Astrocyte (in vitro differentiated cells and primary cell): ENCODE measurements at regions not wholly inside any gene's neighbourhood (a gene's known extent, or its start where the extent isn't known, plus 50 kb on each side); places are given as distances from the start of the nearest gene placed in this dataset.
A peak's percentile ranks its signal among the peaks of the same experiment; 100 is the strongest.

Source experiments
- DNase-seq: peaks from one replicate; pipeline ENCODE4 v3.0.0-alpha.2; 2010; ENCODE audit warnings: low read depth
- FAIRE-seq: peaks from 2 replicates; lab custom pipeline; 2011; peaks lifted over from hg19 to GRCh38; lab: Jason Lieb, UNC
- H2AFZ ChIP-seq: 2 replicates; pipeline ENCODE4 v1.6.0; 2012; ENCODE audit warnings: low read depth, low read length, inconsistent platforms
- H3K27ac ChIP-seq: 2 replicates; pipeline ENCODE4 v1.5.1; 2011; ENCODE audit warnings: low read depth, low read length, inconsistent platforms
- H3K27me3 ChIP-seq: 2 replicates; pipeline ENCODE4 v1.6.0; 2011; ENCODE audit warnings: low read length, inconsistent platforms; ENCODE audit not compliant: insufficient read depth
- H3K36me3 ChIP-seq: 2 replicates; pipeline ENCODE4 v1.5.1; 2011; ENCODE audit warnings: low read length, inconsistent platforms; ENCODE audit not compliant: insufficient read depth
- H3K4me1 ChIP-seq: 2 replicates; pipeline ENCODE4 v1.5.1; 2011; ENCODE audit warnings: low read length, inconsistent platforms; ENCODE audit not compliant: insufficient read depth
- H3K4me2 ChIP-seq: 2 replicates; pipeline ENCODE4 v1.6.0; 2012; ENCODE audit warnings: low read length, inconsistent platforms
- H3K4me3 ChIP-seq: 2 replicates; pipeline ENCODE4 v1.5.1; 2011; ENCODE audit warnings: low read depth, mild to moderate bottlenecking, low read length, inconsistent platforms; ENCODE audit not compliant: insufficient read depth
- H3K79me2 ChIP-seq: 2 replicates; pipeline ENCODE4 v1.6.0; 2012; ENCODE audit warnings: mild to moderate bottlenecking, low read length, inconsistent platforms; ENCODE audit not compliant: insufficient read depth
- H3K9ac ChIP-seq: 2 replicates; pipeline ENCODE4 v1.6.0; 2012; ENCODE audit warnings: mild to moderate bottlenecking, low read length, inconsistent platforms
- H3K9me3 ChIP-seq: 2 replicates; pipeline ENCODE4 v1.5.1; 2012; ENCODE audit warnings: low read depth, mild to moderate bottlenecking, low read length, inconsistent platforms; ENCODE audit not compliant: insufficient read depth
- H4K20me1 ChIP-seq: 2 replicates; pipeline ENCODE4 v1.6.0; 2012; ENCODE audit warnings: low read length, inconsistent platforms; ENCODE audit not compliant: insufficient read depth
- H3K27ac Mint-ChIP-seq: one replicate; pipeline ENCODE4 v1.8.0; 2021; ENCODE audit warnings: mild to moderate bottlenecking, mixed read lengths; ENCODE audit not compliant: unreplicated experiment
- H3K27me3 Mint-ChIP-seq: one replicate; pipeline ENCODE4 v1.8.0; 2021; ENCODE audit warnings: low read depth, mixed read lengths; ENCODE audit not compliant: unreplicated experiment
- H3K36me3 Mint-ChIP-seq: one replicate; pipeline ENCODE4 v1.8.0; 2021; ENCODE audit warnings: low read depth, mixed read lengths; ENCODE audit not compliant: unreplicated experiment
- H3K4me1 Mint-ChIP-seq: one replicate; pipeline ENCODE4 v1.8.0; 2021; ENCODE audit warnings: low read depth, mixed read lengths; ENCODE audit not compliant: unreplicated experiment
- H3K4me3 Mint-ChIP-seq: one replicate; pipeline ENCODE4 v1.8.0; 2021; ENCODE audit warnings: mild to moderate bottlenecking, moderate library complexity, mixed read lengths; ENCODE audit not compliant: unreplicated experiment
- H3K9me3 Mint-ChIP-seq: one replicate; pipeline ENCODE4 v1.8.0; 2021; ENCODE audit warnings: mild to moderate bottlenecking, mixed read lengths; ENCODE audit not compliant: unreplicated experiment
- CTCF ChIP-seq: IDR thresholded peaks from 2 replicates; pipeline ENCODE4 v1.5.1; 2011; ENCODE audit warnings: low read depth, mild to moderate bottlenecking, inconsistent platforms, low read length, moderate library complexity; ENCODE audit not compliant: insufficient read depth
- EZH2 ChIP-seq: IDR thresholded peaks from 2 replicates; pipeline ENCODE4 v1.6.1; 2012; ENCODE audit warnings: mild to moderate bottlenecking, low read length, inconsistent platforms; ENCODE audit not compliant: insufficient read depth

DNA sequence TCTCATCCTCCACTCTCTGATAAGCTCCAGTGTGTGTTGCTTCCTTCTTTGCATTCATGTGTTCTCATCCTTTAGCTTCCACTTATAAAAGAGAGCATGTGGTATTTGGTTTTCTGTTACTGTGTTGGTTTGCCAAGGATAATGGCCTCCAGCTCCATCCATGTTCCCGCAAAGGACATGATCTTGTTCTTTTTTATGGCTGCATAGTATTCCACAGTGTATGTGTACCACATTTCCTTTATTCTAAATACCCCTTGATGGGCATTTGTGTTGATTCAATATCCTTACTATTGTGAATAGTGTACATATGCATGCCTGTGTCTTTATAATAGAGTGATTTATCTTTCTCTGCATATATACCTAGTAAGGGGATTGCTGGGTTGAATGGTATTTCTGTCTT is 155.1 kb downstream of the DCK start:
- H4K20me1 ChIP-seq: no peaks in the 10 kb centered on the region
- H3K4me1 ChIP-seq: no peaks in the 10 kb centered on the region
- no peak overlapping the region for H3K4me2 ChIP-seq
- peaks cover 2% of the 10 kb centered on the region for H3K9me3 Mint-ChIP-seq
- FAIRE-seq: no peak
- no peaks in the 10 kb centered on the region for H3K36me3 ChIP-seq
- no peaks in the 10 kb centered on the region for H3K27me3 ChIP-seq
- no peaks in the 10 kb centered on the region for H3K79me2 ChIP-seq
- no peaks in the 10 kb centered on the region for H3K4me1 Mint-ChIP-seq
- H3K9me3 ChIP-seq: no peaks in the 10 kb centered on the region
- H3K27ac ChIP-seq: no peak overlapping the region
- TF ChIP-seq CTCF (no peak), EZH2 (no peak)
- no peak overlapping the region for H2AFZ ChIP-seq
- no peak for DNase-seq
- H3K36me3 Mint-ChIP-seq: no peaks in the 10 kb centered on the region
- H3K27ac Mint-ChIP-seq: no peak overlapping the region
- no peak overlapping the region for H3K4me3 Mint-ChIP-seq
- no peak overlapping the region for H3K4me3 ChIP-seq
- H3K27me3 Mint-ChIP-seq: peaks cover 5% of the 10 kb centered on the region
- H3K9ac ChIP-seq: no peak overlapping the region

GRCh38 chr4:71151054-71151453 is 157.6 kb downstream of the DCK start:
- H3K27me3 Mint-ChIP-seq: peaks cover 2% of the 10 kb centered on the region
- H3K4me3 Mint-ChIP-seq: no peak overlapping the region
- no peaks in the 10 kb centered on the region for H3K9me3 ChIP-seq
- no peak overlapping the region for H3K9ac ChIP-seq
- no peaks in the 10 kb centered on the region for H4K20me1 ChIP-seq
- no peak overlapping the region for H2AFZ ChIP-seq
- no peak for TF ChIP-seq CTCF
- FAIRE-seq (no peak), DNase-seq (no peak)
- H3K27me3 ChIP-seq: no peaks in the 10 kb centered on the region
- no peak overlapping the region for H3K27ac Mint-ChIP-seq
- no peak overlapping the region for H3K27ac ChIP-seq
- no peaks in the 10 kb centered on the region for H3K9me3 Mint-ChIP-seq
- no peaks in the 10 kb centered on the region for H3K36me3 Mint-ChIP-seq
- no peak overlapping the region for H3K4me2 ChIP-seq
- no peaks in the 10 kb centered on the region for H3K79me2 ChIP-seq
- no peaks in the 10 kb centered on the region for H3K4me1 ChIP-seq
- no peak overlapping the region for H3K4me3 ChIP-seq
- H3K36me3 ChIP-seq: no peaks in the 10 kb centered on the region
- no peaks in the 10 kb centered on the region for H3K4me1 Mint-ChIP-seq

- DNase-seq (peak; percentile 31), FAIRE-seq (no peak)
- no peak for TF ChIP-seq CTCF
- no peak overlapping the region for H3K4me3 Mint-ChIP-seq
- H3K27ac Mint-ChIP-seq: no peak overlapping the region
- H3K27me3 Mint-ChIP-seq: peaks cover 2% of the 10 kb centered on the region
- no peak overlapping the region for H3K27ac ChIP-seq
- no peaks in the 10 kb centered on the region for H3K27me3 ChIP-seq
- no peaks in the 10 kb centered on the region for H3K9me3 Mint-ChIP-seq
- H3K4me3 ChIP-seq: no peak overlapping the region
- no peaks in the 10 kb centered on the region for H3K79me2 ChIP-seq
- no peaks in the 10 kb centered on the region for H3K36me3 Mint-ChIP-seq
- H3K9me3 ChIP-seq: no peaks in the 10 kb centered on the region
- H3K4me2 ChIP-seq: no peak overlapping the region
- no peak overlapping the region for H2AFZ ChIP-seq
- H3K36me3 ChIP-seq: no peaks in the 10 kb centered on the region
- no peaks in the 10 kb centered on the region for H3K4me1 ChIP-seq
- H4K20me1 ChIP-seq: no peaks in the 10 kb centered on the region
- H3K4me1 Mint-ChIP-seq: no peaks in the 10 kb centered on the region
- no peak overlapping the region for H3K9ac ChIP-seq
These were observed 163.2 kb downstream of the DCK start for GRCh38 chr4:71156616-71157015.
